IPS-15b (cell line): ENCODE measurements at regions not wholly inside any gene's neighbourhood (a gene's known extent, or its start where the extent isn't known, plus 50 kb on each side); places are given as distances from the start of the nearest gene placed in this dataset.

Experiments
- H3K27me3 ChIP-seq: one replicate; pipeline ENCODE4 v1.6.1; 2013; ENCODE audit warnings: low read length; ENCODE audit not compliant: control insufficient read depth, insufficient read depth
- H3K36me3 ChIP-seq: one replicate; pipeline ENCODE4 v1.6.1; 2013; ENCODE audit warnings: low read length; ENCODE audit not compliant: control insufficient read depth, insufficient read depth
- H3K4me1 ChIP-seq: one replicate; pipeline ENCODE4 v1.6.1; 2013; ENCODE audit warnings: mild to moderate bottlenecking, low read length; ENCODE audit not compliant: control insufficient read depth, insufficient read depth
- H3K4me3 ChIP-seq: one replicate; pipeline ENCODE4 v1.5.1; 2013; ENCODE audit warnings: low read depth, low read length
- H3K9ac ChIP-seq: one replicate; pipeline ENCODE4 v1.6.1; 2013; ENCODE audit warnings: low read depth, mild to moderate bottlenecking, low read length
- H3K9me3 ChIP-seq: one replicate; pipeline ENCODE4 v1.6.1; 2013; ENCODE audit warnings: mild to moderate bottlenecking, low read length; ENCODE audit not compliant: control insufficient read depth, insufficient read depth

GRCh38 chr12:85669911-85670310, 166.3 kb downstream of the RASSF9 start:
- Histone ChIP-seq H3K9ac (no peak overlapping the region), H3K4me3 (no peak overlapping the region), H3K9me3 (peaks cover 3% of the 10 kb centered on the region), H3K36me3 (no peaks in the 10 kb centered on the region), H3K27me3 (no peaks in the 10 kb centered on the region), H3K4me1 (no peaks in the 10 kb centered on the region)

GRCh38 chr12:85672436-85672835, 163.8 kb downstream of the RASSF9 start:
- Histone ChIP-seq H3K9ac (no peak overlapping the region), H3K36me3 (no peaks in the 10 kb centered on the region), H3K27me3 (no peaks in the 10 kb centered on the region), H3K4me1 (no peaks in the 10 kb centered on the region), H3K9me3 (peaks cover 3% of the 10 kb centered on the region), H3K4me3 (no peak overlapping the region)

- Histone ChIP-seq H3K9ac (no peak overlapping the region), H3K36me3 (no peaks in the 10 kb centered on the region), H3K27me3 (no peaks in the 10 kb centered on the region), H3K4me3 (no peak overlapping the region), H3K4me1 (no peaks in the 10 kb centered on the region), H3K9me3 (peaks cover 3% of the 10 kb centered on the region)
These were observed 162.2 kb downstream of the RASSF9 start for GRCh38 chr12:85673921-85674420.

GRCh38 chr12:85676816-85677749, 159.1 kb downstream of the RASSF9 start:
- Histone ChIP-seq H3K4me1 (no peaks in the 10 kb centered on the region), H3K27me3 (no peaks in the 10 kb centered on the region), H3K36me3 (no peaks in the 10 kb centered on the region), H3K9me3 (peaks cover 3% of the 10 kb centered on the region), H3K9ac (no peak overlapping the region), H3K4me3 (no peak overlapping the region)

- Histone ChIP-seq H3K36me3 (no peaks in the 10 kb centered on the region), H3K4me3 (no peak overlapping the region), H3K9me3 (no peaks in the 10 kb centered on the region), H3K9ac (no peak overlapping the region), H3K27me3 (no peaks in the 10 kb centered on the region), H3K4me1 (no peaks in the 10 kb centered on the region)
These were observed 156.9 kb downstream of the RASSF9 start for GRCh38 chr12:85679296-85679695.

GRCh38 chr12:85680881-85681280, 155.3 kb downstream of the RASSF9 start:
- H3K9me3 ChIP-seq = no peaks in the 10 kb centered on the region
- H3K36me3 ChIP-seq = no peaks in the 10 kb centered on the region
- no peaks in the 10 kb centered on the region for H3K27me3 ChIP-seq
- H3K4me3 ChIP-seq = no peak overlapping the region
- no peak overlapping the region for H3K9ac ChIP-seq
- H3K4me1 ChIP-seq = no peaks in the 10 kb centered on the region

GRCh38 chr12:85681333-85681732, 154.9 kb downstream of the RASSF9 start:
- H3K4me1 ChIP-seq = no peaks in the 10 kb centered on the region
- H3K9ac ChIP-seq = no peak overlapping the region
- no peaks in the 10 kb centered on the region for H3K36me3 ChIP-seq

GRCh38 chr12:85683051-85683450, 153.2 kb downstream of the RASSF9 start:
- H3K4me3 ChIP-seq = no peak overlapping the region
- no peaks in the 10 kb centered on the region for H3K9me3 ChIP-seq
- no peak overlapping the region for H3K9ac ChIP-seq
- H3K27me3 ChIP-seq = no peaks in the 10 kb centered on the region
- H3K4me1 ChIP-seq = no peaks in the 10 kb centered on the region
- H3K36me3 ChIP-seq = no peaks in the 10 kb centered on the region

More at GRCh38 chr12:85681333-85681732, 154.9 kb downstream of the RASSF9 start:
- H3K4me3 ChIP-seq = no peak overlapping the region
- no peaks in the 10 kb centered on the region for H3K9me3 ChIP-seq
- H3K27me3 ChIP-seq = no peaks in the 10 kb centered on the region

- Histone ChIP-seq H3K9me3 (no peaks in the 10 kb centered on the region), H3K36me3 (no peaks in the 10 kb centered on the region), H3K9ac (no peak overlapping the region), H3K27me3 (no peaks in the 10 kb centered on the region), H3K4me3 (no peak overlapping the region), H3K4me1 (no peaks in the 10 kb centered on the region)
These were observed 147.4 kb downstream of the RASSF9 start for GRCh38 chr12:85688837-85689236.

GRCh38 chr12:85690146-85690545, 146.1 kb downstream of the RASSF9 start:
- Histone ChIP-seq H3K27me3 (no peaks in the 10 kb centered on the region), H3K9ac (no peak overlapping the region), H3K36me3 (no peaks in the 10 kb centered on the region), H3K4me1 (no peaks in the 10 kb centered on the region), H3K9me3 (no peaks in the 10 kb centered on the region), H3K4me3 (no peak overlapping the region)

GRCh38 chr12:85693093-85693665, 143.0 kb downstream of the RASSF9 start:
- no peaks in the 10 kb centered on the region for H3K36me3 ChIP-seq
- H3K4me3 ChIP-seq = no peak overlapping the region
- H3K4me1 ChIP-seq = no peaks in the 10 kb centered on the region
- H3K27me3 ChIP-seq = no peaks in the 10 kb centered on the region
- no peaks in the 10 kb centered on the region for H3K9me3 ChIP-seq
- H3K9ac ChIP-seq = no peak overlapping the region
